MM.1S (cell line): ENCODE measurements at regions not wholly inside any gene's neighbourhood (a gene's known extent, or its start where the extent isn't known, plus 50 kb on each side); places are given as distances from the start of the nearest gene placed in this dataset.

Source experiments
- DNase-seq: peaks from one replicate; pipeline ENCODE4 v3.0.0-alpha.2; 2015
- H2AFZ ChIP-seq: fragments of 300-600 bp; sonication (generic); 2 replicates; pipeline ENCODE4 v1.6.0; 2016; ENCODE audit warnings: antibody characterized with exemption, low read length
- H3F3A ChIP-seq: fragments of 300-600 bp; sonication (generic); 2 replicates; pipeline ENCODE4 v1.6.1; 2016; ENCODE audit warnings: mild to moderate bottlenecking, antibody characterized with exemption, low read length, moderate library complexity, mixed read lengths; ENCODE audit not compliant: insufficient read depth
- H3K27ac ChIP-seq: fragments of 300-600 bp; sonication (generic); 2 replicates; pipeline ENCODE4 v1.5.1; 2016; ENCODE audit warnings: mild to moderate bottlenecking, low read length
- H3K27me3 ChIP-seq: fragments of 300-600 bp; sonication (generic); replicated peaks from 2 replicates; pipeline ENCODE4 v1.6.0; 2016; ENCODE audit warnings: low read length; ENCODE audit not compliant: insufficient read depth
- H3K36me3 ChIP-seq: fragments of 300-600 bp; sonication (generic); replicated peaks from 2 replicates; pipeline ENCODE4 v1.6.1; 2016; ENCODE audit warnings: mild to moderate bottlenecking, low read length, mixed read lengths; ENCODE audit not compliant: insufficient read depth
- H3K4me1 ChIP-seq: fragments of 300-600 bp; sonication (generic); 2 replicates; pipeline ENCODE4 v1.6.1; 2016; ENCODE audit warnings: low read length, mixed read lengths
- H3K4me2 ChIP-seq: fragments of 300-600 bp; sonication (generic); 2 replicates; pipeline ENCODE4 v1.6.0; 2016; ENCODE audit warnings: low read depth, low read length
- H3K4me3 ChIP-seq: fragments of 300-600 bp; sonication (generic); 2 replicates; pipeline ENCODE4 v1.5.1; 2016; ENCODE audit warnings: low read length, mixed read lengths
- H3K79me2 ChIP-seq: fragments of 300-600 bp; sonication (generic); 2 replicates; pipeline ENCODE4 v1.6.1; 2016; ENCODE audit warnings: mixed run types, low read length, mixed read lengths
- H3K9ac ChIP-seq: fragments of 300-600 bp; sonication (generic); 2 replicates; pipeline ENCODE4 v1.6.1; 2016; ENCODE audit warnings: low read length, mixed read lengths
- H3K9me2 ChIP-seq: fragments of 300-600 bp; sonication (generic); replicated peaks from 2 replicates; pipeline ENCODE4 v1.6.1; 2016; ENCODE audit warnings: mild to moderate bottlenecking, low read length, mixed read lengths; ENCODE audit not compliant: insufficient read depth
- H3K9me3 ChIP-seq: fragments of 300-600 bp; sonication (generic); replicated peaks from 2 replicates; pipeline ENCODE4 v1.6.1; 2016; ENCODE audit warnings: mild to moderate bottlenecking, low read length, mixed read lengths; ENCODE audit not compliant: insufficient read depth
- H4K20me1 ChIP-seq: fragments of 300-600 bp; sonication (generic); 2 replicates; pipeline ENCODE4 v1.6.1; 2016; ENCODE audit warnings: mild to moderate bottlenecking, low read length, moderate library complexity, mixed read lengths; ENCODE audit not compliant: insufficient read depth
- CTCF ChIP-seq: fragments of 300-600 bp; sonication (generic); IDR thresholded peaks from 2 replicates; pipeline ENCODE4 v1.5.1; 2016; ENCODE audit warnings: antibody characterized with exemption, low read length, mixed read lengths
- EZH2 ChIP-seq: fragments of 300-600 bp; sonication (generic); optimal IDR thresholded peaks from 2 replicates; pipeline ENCODE3; 2017; ENCODE audit warnings: low read depth, mild to moderate bottlenecking, antibody characterized with exemption, low read length, mixed read lengths
- EZH2phosphoT487 ChIP-seq: fragments of 300-600 bp; sonication (generic); IDR thresholded peaks from 2 replicates; pipeline ENCODE4 v1.6.1; 2018; ENCODE audit warnings: antibody characterized with exemption, low read length

GRCh38 chr10:8275911-8276310, 221.4 kb downstream of the GATA3 start:
- Histone ChIP-seq H3K9me2 (no peaks in the 10 kb centered on the region), H3K79me2 (no peaks in the 10 kb centered on the region), H3K4me3 (no peak overlapping the region), H3K27ac (no peak overlapping the region), H3F3A (no peaks in the 10 kb centered on the region), H3K27me3 (no peaks in the 10 kb centered on the region), H3K9me3 (no peaks in the 10 kb centered on the region), H3K9ac (no peak overlapping the region), H4K20me1 (no peaks in the 10 kb centered on the region), H3K4me1 (no peaks in the 10 kb centered on the region), H3K36me3 (no peaks in the 10 kb centered on the region), H2AFZ (no peak overlapping the region), H3K4me2 (no peak overlapping the region)
- DNase-seq: no peak
- no peak for TF ChIP-seq EZH2
- no peak for TF ChIP-seq EZH2phosphoT487
- TF ChIP-seq CTCF: no peak

GRCh38 chr10:8278099-8278498, 223.6 kb downstream of the GATA3 start:
- H3K27me3 ChIP-seq: no peaks in the 10 kb centered on the region
- no peaks in the 10 kb centered on the region for H3K79me2 ChIP-seq
- H3K36me3 ChIP-seq: no peaks in the 10 kb centered on the region
- H3K4me1 ChIP-seq: no peaks in the 10 kb centered on the region
- H3K4me3 ChIP-seq: no peak overlapping the region
- H2AFZ ChIP-seq: no peak overlapping the region
- H3K4me2 ChIP-seq: no peak overlapping the region
- no peak for TF ChIP-seq EZH2phosphoT487
- no peak for TF ChIP-seq CTCF
- no peak for TF ChIP-seq EZH2
- no peak overlapping the region for H3K27ac ChIP-seq
- DNase-seq: no peak
- H3K9me2 ChIP-seq: no peaks in the 10 kb centered on the region
- no peak overlapping the region for H3K9ac ChIP-seq
- H3K9me3 ChIP-seq: no peaks in the 10 kb centered on the region
- H3F3A ChIP-seq: no peaks in the 10 kb centered on the region
- no peaks in the 10 kb centered on the region for H4K20me1 ChIP-seq

- DNase-seq: no peak
These were observed 225.1 kb downstream of the GATA3 start for GRCh38 chr10:8279598-8279997.

More at GRCh38 chr10:8279598-8279997, 225.1 kb downstream of the GATA3 start:
- TF ChIP-seq EZH2 (no peak), CTCF (no peak), EZH2phosphoT487 (no peak)
- H3K79me2 ChIP-seq: no peaks in the 10 kb centered on the region
- H3K9ac ChIP-seq: no peak overlapping the region
- no peak overlapping the region for H3K4me2 ChIP-seq
- H3K9me3 ChIP-seq: no peaks in the 10 kb centered on the region
- no peak overlapping the region for H3K4me3 ChIP-seq
- no peak overlapping the region for H3K27ac ChIP-seq
- H3K4me1 ChIP-seq: no peaks in the 10 kb centered on the region
- no peaks in the 10 kb centered on the region for H3K36me3 ChIP-seq
- no peaks in the 10 kb centered on the region for H3F3A ChIP-seq
- no peaks in the 10 kb centered on the region for H3K9me2 ChIP-seq
- no peaks in the 10 kb centered on the region for H3K27me3 ChIP-seq
- H2AFZ ChIP-seq: no peak overlapping the region
- H4K20me1 ChIP-seq: no peaks in the 10 kb centered on the region
